HG02623 (cell line): ENCODE measurements at regions not wholly inside any gene's neighbourhood (a gene's known extent, or its start where the extent isn't known, plus 50 kb on each side); places are given as distances from the start of the nearest gene placed in this dataset.
"Not testable (repeated sequence)": the region's sequence is repeated elsewhere in the genome, so short reads cannot be mapped to it uniquely, and the experiment has no call there.

Source experiments
- ATAC-seq: cut with Tn5 transposase; IDR thresholded peaks from one replicate; pipeline ENCODE4 v1.9.1; 2021; ENCODE audit warnings: moderate library complexity; ENCODE audit not compliant: unreplicated experiment

DNA sequence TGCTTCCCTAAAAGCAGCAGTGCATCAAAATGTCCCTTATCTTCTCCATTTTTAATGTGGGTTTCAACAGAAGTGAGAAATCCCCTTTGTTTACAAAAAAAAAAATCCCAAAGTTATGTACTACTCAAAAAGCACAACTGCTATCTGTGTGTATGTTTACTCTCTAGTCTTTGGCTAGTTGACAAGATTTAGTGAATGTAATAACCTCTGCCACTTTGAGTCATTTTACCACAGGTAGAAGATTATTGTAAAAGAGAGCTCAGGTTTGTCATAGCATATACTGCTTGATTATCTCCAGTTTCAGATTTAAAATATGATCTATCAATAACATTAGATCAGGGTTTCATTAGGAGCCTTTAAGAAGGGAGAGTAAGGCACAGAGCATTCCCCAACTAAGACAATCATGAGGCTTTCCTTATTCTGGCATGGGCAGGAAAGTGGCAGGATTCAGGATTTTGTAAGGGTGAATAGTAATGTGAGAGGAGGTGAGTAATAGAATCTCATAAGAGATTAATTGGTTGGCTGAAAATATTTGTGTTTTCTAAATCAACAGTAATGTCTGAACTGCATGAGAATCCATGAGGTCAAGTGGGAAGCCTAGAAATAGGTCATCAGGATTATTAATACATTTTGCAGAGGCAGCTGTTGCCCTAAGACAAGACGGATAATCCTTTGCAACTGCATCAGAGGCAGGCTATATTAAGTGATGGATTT lies 1780.3 kb upstream of the LRRTM1 start:
- no peak for ATAC-seq

DNA sequence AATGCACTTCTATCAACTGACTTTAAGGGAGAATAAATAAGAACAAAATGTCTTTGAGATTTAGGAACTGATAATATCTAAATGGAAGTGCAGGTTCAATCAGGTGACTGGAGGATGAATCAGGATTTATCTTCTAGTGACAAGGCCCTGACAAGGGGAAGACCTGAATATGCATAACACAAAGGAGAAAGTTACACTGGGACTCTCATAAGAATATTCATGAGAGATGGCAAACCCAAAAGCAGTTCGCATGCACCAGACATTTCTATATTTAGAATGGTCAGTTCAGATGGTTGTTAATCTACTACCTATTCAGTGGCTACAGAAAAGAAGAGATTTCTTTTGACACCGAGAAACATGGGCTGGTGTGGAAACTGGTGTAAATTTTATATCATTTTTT lies 1771.3 kb upstream of the LRRTM1 start:
- no peak for ATAC-seq

DNA sequence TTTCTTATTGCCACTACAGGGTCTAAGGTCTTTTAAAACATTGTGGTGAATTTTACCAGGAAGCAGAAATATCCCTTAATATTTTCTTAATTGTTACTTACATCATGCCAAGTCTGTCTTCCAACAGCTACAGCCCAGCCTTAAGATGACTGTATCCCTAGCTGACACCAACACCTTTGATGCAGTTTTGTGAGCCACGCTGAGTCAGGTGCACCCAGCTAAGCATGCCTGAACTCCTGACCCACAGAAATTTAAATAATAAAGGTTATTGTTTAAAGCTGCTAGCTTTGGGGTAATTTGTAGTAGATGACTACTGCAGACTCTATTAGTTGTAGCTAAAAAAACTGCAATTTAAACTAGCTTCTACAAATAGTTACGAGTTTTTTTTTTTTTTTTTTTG lies 1757.9 kb upstream of the LRRTM1 start:
- no peak for ATAC-seq

DNA sequence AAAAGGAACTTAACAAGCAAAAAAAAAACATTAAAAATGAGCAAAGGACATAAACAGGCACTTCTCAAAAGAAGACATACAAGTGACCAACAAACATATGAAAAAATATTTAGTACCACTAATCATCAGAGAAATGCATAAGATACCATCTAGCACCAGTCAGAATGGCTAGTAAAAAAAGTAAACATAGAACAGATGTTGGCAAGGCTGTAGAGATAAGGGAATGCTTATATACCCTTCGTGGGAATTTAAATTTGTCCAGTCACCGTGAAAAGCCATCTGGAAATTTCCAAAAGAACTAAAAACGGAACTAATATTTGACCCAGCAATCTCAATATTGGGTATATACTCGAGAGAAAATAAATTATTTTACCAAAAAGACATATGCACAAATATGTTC lies 1751.3 kb upstream of the LRRTM1 start:
- ATAC-seq, result no peak

DNA sequence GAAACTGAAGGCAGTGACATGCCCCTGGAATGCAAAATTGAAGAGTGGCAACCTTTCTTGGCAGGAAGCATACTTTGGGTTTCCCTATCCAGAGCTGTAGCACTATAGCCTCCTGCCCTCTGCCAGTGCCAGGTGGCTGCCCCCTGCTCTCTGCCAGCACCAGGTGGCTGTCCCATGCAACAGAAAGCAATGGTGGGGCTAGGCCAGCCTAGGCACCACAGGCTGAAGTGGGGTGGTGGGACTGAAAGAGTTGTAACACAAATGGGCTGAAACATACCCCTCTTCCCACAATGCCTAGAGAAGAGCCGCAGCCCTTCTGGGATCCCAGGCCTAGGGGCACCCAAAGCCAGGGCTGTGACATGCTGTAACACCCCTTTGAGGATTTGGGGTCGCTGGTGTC lies 1739.3 kb upstream of the LRRTM1 start:
- ATAC-seq, result no peak

DNA sequence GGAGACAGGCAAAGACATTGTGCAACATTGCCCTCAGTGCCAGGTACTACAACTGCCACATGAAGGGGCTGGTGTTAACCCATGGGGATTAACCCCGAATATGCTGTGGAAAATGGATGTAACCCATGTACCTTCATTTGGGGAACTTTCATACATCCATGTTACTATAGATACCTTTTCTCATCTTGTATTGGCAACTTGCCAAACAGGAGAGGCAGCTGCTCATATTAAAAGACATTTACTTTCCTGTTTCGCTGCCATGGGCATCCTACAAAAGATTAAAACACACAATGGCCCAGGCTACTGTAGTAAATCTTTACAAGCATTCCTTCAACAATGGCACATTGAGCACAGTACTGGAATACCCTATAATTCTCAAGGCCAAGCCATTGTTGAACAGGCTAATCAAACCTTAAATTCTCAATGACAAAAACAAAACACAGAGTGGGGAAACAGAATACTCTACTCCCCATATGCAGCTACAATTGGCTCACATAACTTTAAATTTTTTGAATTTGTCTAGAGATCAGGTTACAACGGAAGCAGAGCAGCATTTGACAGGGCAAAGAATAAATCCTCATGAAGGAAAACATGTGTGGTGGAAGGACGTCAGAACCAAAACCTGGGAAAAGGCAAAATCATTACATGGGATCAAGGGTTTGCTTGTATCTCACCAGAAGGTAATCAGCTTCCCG lies 1723.5 kb upstream of the LRRTM1 start:
- ATAC-seq, result no peak

DNA sequence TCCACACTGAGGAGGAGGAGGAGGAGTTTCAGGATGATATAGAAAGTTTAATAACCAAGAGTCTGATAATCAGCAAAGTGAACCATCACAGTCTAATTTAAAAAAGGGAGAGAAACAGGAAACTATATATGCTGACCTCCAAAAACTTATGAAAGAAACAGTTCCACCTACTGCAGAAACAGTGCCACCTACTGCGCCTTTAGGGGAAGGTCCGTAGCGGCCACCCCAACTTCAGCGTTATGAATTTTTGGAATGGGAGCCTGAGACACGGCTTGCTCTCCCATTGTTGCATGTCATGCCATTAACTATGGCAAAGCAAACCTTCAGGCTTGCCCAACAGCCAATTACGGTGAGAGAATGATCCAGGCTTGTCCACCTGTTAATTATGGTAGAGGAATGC lies 1719.2 kb upstream of the LRRTM1 start:
- no peak for ATAC-seq

DNA sequence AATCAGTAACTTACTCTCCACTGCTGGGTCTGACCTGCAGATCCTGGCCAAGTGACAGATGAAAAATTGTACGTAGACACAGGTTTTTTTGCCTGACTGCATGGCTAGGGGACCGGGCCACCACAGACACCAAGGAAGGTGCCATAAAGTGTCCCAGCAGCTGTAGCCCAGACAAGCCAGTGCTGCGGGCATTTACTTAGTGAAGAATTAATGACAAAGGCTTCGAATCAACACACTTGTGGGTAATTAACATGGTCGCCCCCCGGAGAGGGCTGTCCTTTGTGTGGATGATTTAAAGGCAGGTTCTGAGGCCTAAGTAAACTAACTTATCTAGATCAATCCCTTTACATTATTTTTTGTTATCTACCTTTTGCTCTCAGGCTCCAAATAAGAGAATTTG lies 1709.1 kb upstream of the LRRTM1 start:
- no peak for ATAC-seq

DNA sequence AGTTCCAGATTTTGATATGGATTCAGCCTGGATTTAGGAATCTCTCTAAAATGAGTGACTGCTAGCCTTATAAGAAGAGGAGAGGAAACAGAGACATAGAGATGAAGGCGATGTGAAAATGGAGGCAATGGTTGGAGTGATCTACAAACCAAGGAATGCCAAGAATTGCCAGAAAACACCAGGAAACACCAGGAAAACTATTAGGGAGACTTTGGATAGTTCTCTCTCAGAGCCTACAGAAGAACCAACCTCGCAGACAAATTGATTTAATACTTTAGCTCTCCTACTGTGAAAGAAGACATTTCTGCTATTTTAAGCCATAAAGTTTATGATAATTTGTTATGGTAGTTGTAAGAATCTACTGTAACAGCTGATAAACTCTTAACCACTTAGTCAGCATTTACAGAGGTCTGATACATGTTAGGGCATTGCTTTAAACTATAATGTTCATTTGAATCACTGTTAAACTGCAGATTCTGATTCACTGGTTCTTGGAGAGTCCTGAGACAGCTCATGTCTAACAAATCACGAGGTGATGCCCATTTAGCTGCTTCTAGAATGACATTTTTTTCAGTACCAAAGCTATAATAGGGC lies 1702.6 kb upstream of the LRRTM1 start:
- ATAC-seq, result no peak

DNA sequence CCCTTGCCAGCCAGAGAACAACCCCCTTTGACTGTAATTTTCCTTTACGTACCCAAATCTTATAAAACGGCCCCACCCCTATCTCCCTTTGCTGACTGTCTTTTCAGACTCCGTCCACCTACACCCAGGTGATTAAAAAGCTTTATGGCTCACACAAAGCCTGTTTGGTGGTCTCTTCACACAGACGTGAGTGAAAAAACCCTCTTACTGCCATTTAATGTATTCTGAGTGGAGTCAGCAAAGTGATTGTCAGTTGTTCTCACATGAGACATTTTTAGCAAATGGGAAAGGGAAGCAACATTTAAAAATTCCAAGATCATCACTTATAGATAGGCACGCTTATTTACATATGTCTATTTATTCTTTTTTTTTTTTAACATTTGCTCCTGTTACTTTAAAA lies 1701.3 kb upstream of the LRRTM1 start:
- not testable (repeated sequence) for ATAC-seq

DNA sequence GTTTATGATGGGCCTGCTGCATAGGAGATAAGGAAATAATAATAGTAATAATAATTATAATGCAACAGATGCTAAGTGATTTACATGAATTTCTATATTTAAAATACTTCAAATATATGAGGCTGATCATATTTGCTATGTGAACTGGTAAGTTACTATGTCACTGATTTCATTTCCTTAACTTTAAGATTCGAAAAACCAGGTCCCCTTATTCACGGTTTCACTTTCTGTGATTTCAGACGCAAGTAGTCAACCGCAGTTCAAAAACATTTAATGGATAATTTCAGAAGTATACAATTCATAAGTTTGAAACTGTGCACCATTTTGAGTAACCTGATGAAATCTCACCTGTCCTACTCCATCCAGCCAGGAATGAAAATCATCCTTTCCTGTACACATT lies 1697.1 kb upstream of the LRRTM1 start:
- ATAC-seq, result no peak

DNA sequence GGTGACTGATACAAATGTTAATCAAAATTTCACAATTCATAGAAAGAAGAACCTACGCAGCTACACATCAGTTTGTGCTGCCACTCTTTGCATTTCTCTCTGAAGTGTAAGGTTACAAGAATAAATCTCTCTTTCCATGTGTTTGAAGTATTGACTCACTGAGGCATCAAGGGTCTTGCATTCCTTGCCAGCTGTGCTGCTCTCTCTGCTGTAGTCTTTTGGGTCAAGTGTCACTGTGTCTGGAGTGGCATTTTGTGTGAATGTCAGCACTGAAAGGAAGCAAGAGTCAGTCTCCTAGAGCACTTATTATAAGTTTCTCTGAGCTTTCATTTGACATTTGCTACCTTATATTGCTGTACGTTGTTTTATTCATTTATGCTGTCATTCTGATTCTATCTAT lies 1696.1 kb upstream of the LRRTM1 start:
- no peak for ATAC-seq

DNA sequence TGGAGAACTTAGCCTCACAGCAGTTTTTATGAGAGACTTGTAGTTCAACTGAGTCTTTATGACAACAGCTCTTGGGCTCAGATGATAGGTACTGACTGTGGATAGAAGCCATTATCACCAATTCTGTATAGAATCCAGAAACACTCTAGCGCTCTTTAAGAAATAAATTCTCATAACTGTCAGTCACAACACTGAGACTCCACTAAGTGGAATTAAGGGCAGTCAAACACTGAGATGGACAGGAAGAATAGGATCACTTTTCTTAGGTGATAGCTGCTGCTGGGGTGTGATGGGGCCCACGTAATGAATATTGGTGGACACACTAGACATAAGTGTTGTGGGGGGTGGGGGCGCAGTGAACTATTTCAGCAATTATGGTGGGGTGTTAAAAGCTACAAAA lies 1691.8 kb upstream of the LRRTM1 start:
- ATAC-seq, result no peak

DNA sequence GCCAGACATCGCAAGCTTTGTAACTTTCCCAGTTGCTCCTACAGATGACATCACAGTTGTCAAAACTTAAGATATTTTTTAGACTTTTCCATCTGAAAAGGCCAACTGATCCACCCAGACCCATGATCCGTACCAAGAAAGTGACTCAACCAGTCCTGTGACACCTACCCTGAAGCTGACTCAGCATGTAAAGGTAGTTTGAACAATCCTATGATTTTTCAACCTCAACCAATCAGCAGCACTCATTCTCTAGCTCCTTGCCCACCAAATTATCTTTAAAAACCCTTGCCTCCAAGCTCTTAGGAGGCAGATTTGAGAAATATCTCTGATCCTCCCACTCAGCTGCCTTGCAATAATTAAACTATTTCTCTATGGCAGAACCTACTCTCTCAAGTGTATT lies 1686.7 kb upstream of the LRRTM1 start:
- no peak for ATAC-seq

DNA sequence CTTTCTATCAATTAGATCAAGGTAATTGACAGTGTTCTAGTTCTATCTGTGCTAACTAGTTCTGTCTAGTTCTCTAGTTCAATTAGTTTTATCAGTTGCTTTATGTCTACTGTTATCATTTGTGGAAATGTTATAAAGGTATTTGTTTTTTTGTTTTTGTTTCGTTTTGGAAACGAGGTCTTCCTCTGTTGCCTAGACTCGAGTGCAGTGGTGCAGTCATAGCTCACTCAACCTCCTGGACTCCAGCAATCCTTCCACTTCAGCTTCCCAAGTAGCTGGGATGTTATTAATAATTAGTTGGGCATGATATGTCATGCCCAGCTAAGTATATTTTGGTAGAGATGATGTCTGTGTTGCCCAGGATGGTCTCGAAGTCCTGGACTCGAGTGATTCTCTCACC lies 1682.8 kb upstream of the LRRTM1 start:
- no peak for ATAC-seq

DNA sequence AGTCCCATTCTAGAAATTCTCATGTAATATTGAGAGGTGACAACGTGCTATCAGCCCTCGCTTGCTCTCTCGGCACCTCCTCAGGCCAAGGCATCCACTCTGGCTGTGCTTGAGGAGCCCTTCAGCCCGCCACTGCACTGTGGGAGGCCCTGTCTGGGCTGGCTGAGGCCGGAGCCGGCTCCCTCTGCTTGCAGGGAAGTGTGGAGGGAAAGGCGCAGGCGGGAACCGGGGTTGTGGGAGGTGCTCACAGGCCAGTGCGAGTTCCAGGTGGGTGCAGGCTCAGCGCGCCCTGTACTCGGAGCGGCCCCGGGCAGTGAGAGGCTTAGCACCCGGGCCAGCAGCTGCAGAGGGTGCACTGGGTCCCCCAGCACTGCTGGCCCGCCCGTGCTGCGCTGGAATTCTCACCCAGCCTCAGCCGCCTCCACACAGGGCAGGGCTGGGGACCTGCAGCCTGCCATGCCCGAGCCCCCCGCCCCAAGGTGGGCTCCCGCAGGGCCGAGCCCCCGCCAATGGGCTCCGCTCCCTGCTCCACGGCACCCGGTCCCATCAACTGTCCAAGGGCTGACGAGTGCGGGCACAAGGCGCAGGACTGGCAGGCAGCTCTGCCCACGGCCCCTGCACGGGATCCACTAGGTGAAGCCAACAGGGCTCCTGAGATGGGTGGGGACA lies 1680.6 kb upstream of the LRRTM1 start:
- ATAC-seq, result no peak

DNA sequence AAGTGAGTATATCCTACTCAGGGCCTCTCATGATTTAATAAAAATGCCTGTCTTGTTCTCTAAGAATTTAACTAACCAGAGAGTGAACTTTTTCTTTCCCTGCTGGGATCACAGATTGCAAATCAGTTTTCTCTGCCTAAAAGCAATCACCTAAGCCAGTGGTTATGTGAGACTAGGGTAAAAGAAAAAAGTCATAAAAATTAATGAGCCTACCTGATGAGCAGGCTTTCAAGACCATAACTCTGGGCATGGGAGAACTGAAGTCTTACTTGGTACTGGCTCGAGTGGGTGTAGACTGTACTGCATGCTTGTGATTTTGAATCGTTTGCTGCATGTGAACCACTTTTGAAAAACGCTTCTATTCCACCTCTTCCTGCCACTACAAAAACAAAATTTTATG lies 1677.0 kb upstream of the LRRTM1 start:
- ATAC-seq, result no peak

DNA sequence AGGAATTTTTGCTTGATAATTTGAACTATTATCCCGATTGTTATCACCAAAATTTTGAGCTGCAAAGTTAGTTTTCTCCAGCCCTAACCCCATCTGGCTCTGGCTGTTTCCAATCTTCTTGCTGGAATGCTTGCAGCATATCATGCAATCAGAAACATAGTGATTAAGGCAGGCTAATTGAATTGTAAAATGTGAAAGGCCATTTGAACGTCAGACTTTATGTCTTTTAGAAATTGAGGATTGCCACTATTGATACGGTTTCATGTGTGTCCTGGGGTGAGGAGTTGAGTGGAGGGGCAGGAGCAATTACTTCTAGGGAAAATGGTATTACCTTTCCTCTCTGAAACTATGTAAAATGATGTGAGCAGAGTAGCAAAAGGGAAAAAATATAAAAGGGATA lies 1674.5 kb upstream of the LRRTM1 start:
- no peak for ATAC-seq

DNA sequence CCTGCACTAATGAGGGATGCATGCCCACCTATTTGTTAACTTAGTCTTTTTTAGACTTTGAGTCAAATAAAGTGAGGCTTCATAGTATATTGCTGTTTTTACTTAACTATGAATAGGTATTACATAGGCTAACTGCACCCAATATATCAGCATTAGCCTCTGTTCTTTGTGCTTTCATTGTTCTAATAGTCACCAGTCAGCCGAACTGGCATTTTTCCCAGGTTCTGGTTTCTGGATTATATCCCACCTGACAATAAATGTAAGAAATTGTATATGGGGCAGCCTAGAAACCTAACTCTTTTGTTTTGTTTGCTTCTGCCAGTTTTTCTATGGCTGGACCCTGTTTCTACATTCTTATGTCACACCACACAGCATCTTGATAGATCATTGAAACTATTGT lies 1672.4 kb upstream of the LRRTM1 start:
- no peak for ATAC-seq

DNA sequence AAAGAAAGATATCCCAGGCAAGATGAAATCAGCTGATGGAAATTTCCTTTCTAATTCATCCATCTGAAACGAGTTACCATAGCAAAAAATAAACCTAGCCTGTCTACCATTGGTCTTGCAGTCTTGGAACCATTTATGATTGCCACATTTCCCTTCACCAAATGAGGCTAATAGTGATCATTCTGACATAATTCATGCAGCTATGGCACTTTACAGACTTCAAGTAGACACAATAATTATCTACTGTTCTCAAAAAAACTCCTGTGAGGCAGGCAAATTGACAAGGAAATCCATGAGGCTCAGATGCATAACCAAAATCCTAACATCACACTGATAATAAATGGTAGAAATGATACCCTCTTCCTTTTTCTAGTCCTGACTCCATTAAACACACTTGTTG lies 1669.7 kb upstream of the LRRTM1 start:
- no peak for ATAC-seq

DNA sequence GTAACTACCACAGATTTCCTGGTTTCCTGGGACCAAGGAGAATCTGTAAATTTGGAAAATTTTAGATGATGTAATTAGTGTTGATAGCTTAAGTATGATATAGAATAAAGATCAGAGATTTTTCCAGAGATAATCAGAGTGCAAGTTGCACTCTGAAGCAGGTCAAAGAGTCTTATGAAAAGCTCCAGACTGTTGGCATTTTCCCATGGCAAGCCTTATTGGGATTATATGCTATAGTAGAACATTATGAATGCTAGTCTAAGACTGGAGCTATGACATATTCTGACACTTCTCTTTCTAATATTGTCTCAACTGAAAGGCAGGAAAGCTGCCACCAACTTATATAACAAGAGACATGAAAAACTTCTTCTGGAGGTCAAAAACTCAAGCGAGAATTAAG lies 1638.3 kb upstream of the LRRTM1 start:
- no peak for ATAC-seq

DNA sequence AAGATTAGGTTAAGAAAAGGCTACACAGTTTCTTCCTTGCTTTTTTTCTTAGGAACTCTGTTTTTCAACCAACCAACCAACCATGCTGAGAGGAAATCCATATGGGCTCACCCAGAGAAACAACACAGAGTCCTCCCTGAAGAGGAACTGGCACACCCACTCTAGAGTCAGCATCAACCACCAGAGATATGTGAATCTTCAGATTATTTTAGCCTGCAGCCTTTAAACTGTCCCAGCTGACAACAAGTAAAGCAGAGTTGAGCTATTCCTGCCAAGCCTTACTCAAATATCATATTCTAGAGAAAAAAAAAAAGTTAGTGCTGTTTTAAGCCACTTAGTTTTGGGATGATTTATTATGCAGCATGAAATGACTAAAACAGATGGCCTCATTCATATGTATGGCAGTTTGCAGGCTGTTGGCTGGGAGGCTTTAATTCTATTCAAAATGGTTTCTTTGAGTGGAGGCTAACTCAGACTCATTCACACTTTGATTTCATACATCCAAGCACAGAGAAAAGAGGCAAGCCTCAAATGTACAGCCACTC lies 1637.7 kb upstream of the LRRTM1 start:
- ATAC-seq, result no peak
